ENCODE measurements at regions not wholly inside any gene's neighbourhood (a gene's known extent, or its start where the extent isn't known, plus 50 kb on each side); places are given as distances from the start of the nearest gene placed in this dataset.

- no peak overlapping the region for H2AFZ ChIP-seq (replicated peaks)
- peaks cover 10% of the 10 kb centered on the region for H3K4me1 ChIP-seq
Observed at GRCh38 chr4:165780735-165781134, 92.3 kb upstream of the TLL1 start.

GRCh38 chr4:165782623-165783022 is 90.4 kb upstream of the TLL1 start:
- H3K27ac ChIP-seq: no peak overlapping the region
- no peaks in the 10 kb centered on the region for H3K27me3 ChIP-seq
- no peaks in the 10 kb centered on the region for H3K9me3 ChIP-seq (ENCODE audit: low read depth)
- H2AFZ ChIP-seq (replicated peaks): no peak overlapping the region
- no peak overlapping the region for H3K9ac ChIP-seq
- TF ChIP-seq CTCF (IDR thresholded peaks at IDR 0.05) (no peak), EZH2phosphoT487 (IDR thresholded peaks at IDR 0.05) (no peak), EZH2 (IDR thresholded peaks at IDR 0.05) (no peak)
- H3K4me1 ChIP-seq: peaks cover 10% of the 10 kb centered on the region
- H3F3A ChIP-seq (ENCODE audit: low read depth): no peaks in the 10 kb centered on the region
- no peak for DNase-seq (ENCODE audit: low spot score)
- H3K27ac Mint-ChIP-seq: no peak overlapping the region
- H3K27me3 Mint-ChIP-seq (ENCODE audit: insufficient read depth, low read depth): no peaks in the 10 kb centered on the region
- no peak overlapping the region for H3K4me3 Mint-ChIP-seq
- no peak overlapping the region for H3K4me3 ChIP-seq
- no peak overlapping the region for H3K4me2 ChIP-seq
- H3K79me2 ChIP-seq (ENCODE audit: low read depth): no peaks in the 10 kb centered on the region
- H3K36me3 Mint-ChIP-seq: no peaks in the 10 kb centered on the region
- peaks cover 4% of the 10 kb centered on the region for H3K4me1 Mint-ChIP-seq
- H4K20me1 ChIP-seq (ENCODE audit: low read depth): no peaks in the 10 kb centered on the region
- H3K9me3 Mint-ChIP-seq: peaks cover 2% of the 10 kb centered on the region
- H3K36me3 ChIP-seq: no peaks in the 10 kb centered on the region

More at GRCh38 chr4:165780735-165781134, 92.3 kb upstream of the TLL1 start:
- H3K36me3 ChIP-seq: no peaks in the 10 kb centered on the region
- Mint-ChIP-seq H3K36me3 (no peaks in the 10 kb centered on the region), H3K27ac (no peak overlapping the region), H3K27me3 (ENCODE audit: insufficient read depth, low read depth) (no peaks in the 10 kb centered on the region), H3K9me3 (peaks cover 2% of the 10 kb centered on the region), H3K4me1 (peaks cover 4% of the 10 kb centered on the region), H3K4me3 (no peak overlapping the region)
- H3K27ac ChIP-seq: no peak overlapping the region
- no peak for DNase-seq (ENCODE audit: low spot score)
- H3K9ac ChIP-seq: no peak overlapping the region
- no peak overlapping the region for H3K4me2 ChIP-seq
- H3K27me3 ChIP-seq: no peaks in the 10 kb centered on the region
- no peak overlapping the region for H3K4me3 ChIP-seq
- no peaks in the 10 kb centered on the region for H4K20me1 ChIP-seq (ENCODE audit: low read depth)
- no peaks in the 10 kb centered on the region for H3F3A ChIP-seq (ENCODE audit: low read depth)
- peaks cover 5% of the 10 kb centered on the region for H3K9me3 ChIP-seq (ENCODE audit: low read depth)
- TF ChIP-seq EZH2phosphoT487 (IDR thresholded peaks at IDR 0.05): no peak
- TF ChIP-seq CTCF (IDR thresholded peaks at IDR 0.05): no peak
- TF ChIP-seq EZH2 (IDR thresholded peaks at IDR 0.05): no peak
- H3K79me2 ChIP-seq (ENCODE audit: low read depth): no peaks in the 10 kb centered on the region

GRCh38 chr4:165783626-165784025 is 89.4 kb upstream of the TLL1 start:
- no peaks in the 10 kb centered on the region for H3K27me3 Mint-ChIP-seq (ENCODE audit: insufficient read depth, low read depth)
- peaks cover 4% of the 10 kb centered on the region for H3K4me1 Mint-ChIP-seq
- no peak overlapping the region for H3K27ac Mint-ChIP-seq
- Histone ChIP-seq H3F3A (ENCODE audit: low read depth) (no peaks in the 10 kb centered on the region), H3K9me3 (ENCODE audit: low read depth) (no peaks in the 10 kb centered on the region), H3K79me2 (ENCODE audit: low read depth) (no peaks in the 10 kb centered on the region), H3K27me3 (no peaks in the 10 kb centered on the region), H3K4me1 (peaks cover 10% of the 10 kb centered on the region), H2AFZ (replicated peaks) (no peak overlapping the region), H3K9ac (no peak overlapping the region), H3K4me3 (no peak overlapping the region), H3K4me2 (no peak overlapping the region), H3K36me3 (no peaks in the 10 kb centered on the region), H3K27ac (no peak overlapping the region), H4K20me1 (ENCODE audit: low read depth) (no peaks in the 10 kb centered on the region)
- H3K9me3 Mint-ChIP-seq: peaks cover 2% of the 10 kb centered on the region
- TF ChIP-seq EZH2 (IDR thresholded peaks at IDR 0.05) (no peak), CTCF (IDR thresholded peaks at IDR 0.05) (no peak), EZH2phosphoT487 (IDR thresholded peaks at IDR 0.05) (no peak)
- no peaks in the 10 kb centered on the region for H3K36me3 Mint-ChIP-seq
- H3K4me3 Mint-ChIP-seq: no peak overlapping the region
- DNase-seq (ENCODE audit: low spot score): peak; percentile 26
